SHP77 (cell line): ENCODE measurements at regions not wholly inside any gene's neighbourhood (a gene's known extent, or its start where the extent isn't known, plus 50 kb on each side); places are given as distances from the start of the nearest gene placed in this dataset.
"Not testable (repeated sequence)": the region's sequence is repeated elsewhere in the genome, so short reads cannot be mapped to it uniquely, and the experiment has no call there.

Experiments
- DNase-seq, 2 experiments: peaks; one replicate each; lab custom pipeline; 2025; lab: John Stamatoyannopoulos, UW

DNA sequence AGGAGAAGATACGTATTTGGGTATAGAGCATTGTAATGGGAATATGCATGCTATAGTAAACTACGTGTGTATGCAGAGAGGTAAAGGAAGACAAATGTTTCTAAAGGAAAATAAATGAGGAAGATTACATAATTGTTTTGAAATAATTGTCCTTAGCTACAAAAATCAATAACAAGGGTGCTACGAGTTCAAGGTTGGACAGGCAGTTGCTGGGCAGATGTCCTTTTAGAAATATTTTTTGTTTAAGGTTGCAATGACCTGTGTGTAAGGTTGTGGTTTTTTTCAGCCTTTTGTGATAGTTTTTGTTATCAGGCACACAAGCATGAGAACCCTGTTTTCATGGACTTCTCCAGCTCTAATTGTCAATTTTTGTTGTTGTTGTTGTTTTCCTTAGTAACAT is 1304.1 kb upstream of the CHAC2 start:
- DNase-seq = no peak

DNA sequence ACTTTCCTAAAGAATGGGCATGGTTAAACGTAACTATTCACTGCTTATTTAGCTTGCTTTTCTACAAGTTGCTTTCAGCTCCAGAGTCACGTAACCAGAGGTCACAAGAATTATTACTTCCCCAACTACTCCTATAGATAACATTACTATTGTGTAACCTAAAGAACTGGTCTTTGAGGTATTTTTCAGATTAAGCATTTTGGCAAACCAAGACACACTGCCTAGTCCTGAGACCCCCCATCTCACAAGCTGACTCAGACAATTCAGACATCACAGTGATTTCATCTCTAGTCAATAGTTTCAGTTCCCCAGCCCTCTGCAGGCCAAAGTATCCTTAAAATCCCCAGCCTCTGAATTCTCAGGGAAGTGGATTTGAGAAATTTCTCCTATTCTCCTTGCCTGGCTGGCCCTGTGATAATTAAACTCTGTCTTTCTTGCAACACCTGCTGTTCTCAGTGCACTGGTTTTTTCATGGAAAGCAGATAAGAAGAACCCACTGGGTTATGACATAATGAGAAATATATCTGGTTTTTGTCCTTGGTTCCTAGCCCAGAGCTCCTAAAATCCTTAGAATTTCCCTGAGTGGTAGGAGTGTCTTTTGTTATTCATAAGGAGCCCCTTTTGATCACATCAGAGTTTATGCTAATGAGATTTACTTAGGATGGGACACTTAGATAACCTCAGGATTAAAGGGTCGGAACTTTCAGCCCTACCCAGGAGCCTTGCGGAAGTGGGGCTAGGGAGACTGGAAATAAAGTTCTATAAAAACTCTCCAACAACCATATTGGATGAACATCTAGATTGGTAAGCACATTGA is 1310.8 kb upstream of the CHAC2 start:
- DNase-seq = no peak

DNA sequence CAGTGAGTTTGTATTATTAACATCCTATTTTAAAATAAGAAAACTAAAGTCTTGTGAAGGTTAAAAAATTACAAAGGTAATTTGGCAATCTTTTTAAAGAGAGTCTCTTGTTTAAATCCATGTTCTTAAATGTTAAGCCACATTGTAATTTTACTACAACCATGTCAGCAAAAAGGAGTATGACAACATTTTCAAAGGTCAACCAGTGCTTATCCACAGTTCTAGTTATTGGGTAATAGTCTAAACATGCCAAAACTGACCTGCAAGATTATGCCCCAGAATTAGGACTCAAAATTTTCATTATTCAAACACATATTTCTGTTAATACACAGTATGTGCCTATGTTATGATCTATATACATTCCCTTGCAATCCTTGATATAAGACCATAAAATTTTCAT is 1312.6 kb upstream of the CHAC2 start:
- no peak for DNase-seq

DNA sequence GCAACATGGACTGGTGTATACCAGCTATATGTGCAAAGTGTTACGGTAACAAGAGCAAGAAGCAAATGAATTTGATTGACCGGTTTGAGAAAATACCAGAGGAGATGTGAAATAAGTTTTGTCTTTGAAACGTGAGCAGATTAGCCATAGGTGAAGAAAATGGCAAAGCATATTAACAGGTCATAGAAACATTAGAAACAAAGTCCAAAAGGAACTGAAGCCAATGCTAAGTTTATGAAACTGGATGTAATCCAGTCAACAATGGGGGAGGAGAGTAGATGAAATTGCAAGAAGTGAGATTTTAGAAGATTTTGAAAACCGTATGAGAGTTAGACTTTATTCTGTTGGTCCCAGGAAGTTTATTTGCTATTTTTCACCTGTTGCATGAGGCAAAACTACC is 1315.4 kb upstream of the CHAC2 start:
- DNase-seq = no peak

DNA sequence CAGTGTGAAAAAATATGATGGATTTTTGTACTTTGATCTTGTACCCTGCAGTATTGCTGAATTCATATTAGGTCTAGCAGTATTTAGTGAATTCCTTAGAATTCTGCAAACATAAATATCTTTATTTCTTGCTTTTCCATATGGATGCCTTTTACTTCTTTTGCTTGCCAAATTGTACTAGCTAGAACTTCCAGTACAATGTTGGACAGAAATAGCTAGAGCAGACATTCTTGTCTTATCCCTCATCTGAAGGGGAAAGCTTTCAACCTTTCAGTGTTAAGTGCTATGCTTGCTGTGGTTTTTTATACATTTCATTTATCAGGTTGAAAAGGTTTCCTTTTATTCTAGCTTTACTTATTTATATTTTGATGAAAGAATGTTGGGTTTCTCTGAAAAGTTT is 1321.9 kb upstream of the CHAC2 start:
- no peak for DNase-seq

DNA sequence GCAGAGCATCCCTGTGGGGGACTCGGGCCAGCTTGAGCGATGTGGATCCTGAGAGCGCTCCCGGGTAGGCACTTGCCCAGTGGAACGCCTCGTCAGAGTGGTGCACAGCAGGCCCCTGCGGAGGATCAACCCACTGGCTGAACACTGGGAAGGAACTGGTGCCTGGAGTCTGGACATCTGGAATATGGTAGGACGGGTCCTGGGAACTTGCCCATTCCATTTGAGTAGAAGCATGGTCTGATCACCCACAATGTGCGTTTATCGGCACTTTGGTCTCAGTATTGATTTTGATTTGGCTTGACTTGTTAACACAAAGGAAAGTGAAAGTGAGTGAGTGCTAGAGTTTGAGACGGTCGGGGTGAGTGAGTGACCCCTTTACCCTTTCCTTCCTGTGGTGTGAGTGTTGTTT is 1336.2 kb upstream of the CHAC2 start:
- no peak for DNase-seq

DNA sequence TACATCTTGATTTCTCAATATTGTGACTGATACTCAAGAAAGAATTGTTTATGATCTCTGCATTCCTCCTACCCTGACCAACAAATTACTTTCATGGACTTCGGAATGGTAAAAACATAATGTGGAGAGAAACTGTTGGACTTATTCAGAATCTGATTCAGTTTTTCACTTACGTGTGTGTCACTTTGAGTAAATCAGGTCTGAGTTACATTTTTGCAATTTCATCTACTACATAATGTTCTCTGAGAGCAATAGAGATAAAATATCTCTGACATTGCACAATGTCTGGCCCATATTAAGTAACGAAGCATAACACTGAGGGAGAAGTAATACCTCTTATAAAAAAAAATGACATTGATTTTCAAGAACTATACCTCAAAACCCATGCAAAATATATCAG is 1337.9 kb upstream of the CHAC2 start:
- DNase-seq = no peak

DNA sequence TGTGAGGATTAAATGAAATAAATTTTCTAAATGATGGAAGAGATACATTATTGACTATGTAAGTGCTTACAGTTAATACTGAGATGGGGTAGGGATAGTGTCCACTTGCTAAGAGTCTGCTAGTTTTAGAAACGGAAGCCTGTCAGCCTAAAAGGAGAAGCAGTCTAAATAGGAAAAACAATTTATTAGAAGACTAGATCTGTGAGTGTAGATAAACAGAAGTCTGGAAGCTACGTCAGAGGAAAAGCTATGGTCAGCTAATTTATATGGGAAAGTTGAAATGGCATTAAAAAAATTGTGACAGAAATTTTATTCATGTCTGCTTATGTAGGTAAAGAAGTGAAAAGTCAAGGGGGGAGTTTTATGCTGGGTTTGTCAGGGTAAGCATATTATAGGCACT is 1338.4 kb upstream of the CHAC2 start:
- no peak for DNase-seq

DNA sequence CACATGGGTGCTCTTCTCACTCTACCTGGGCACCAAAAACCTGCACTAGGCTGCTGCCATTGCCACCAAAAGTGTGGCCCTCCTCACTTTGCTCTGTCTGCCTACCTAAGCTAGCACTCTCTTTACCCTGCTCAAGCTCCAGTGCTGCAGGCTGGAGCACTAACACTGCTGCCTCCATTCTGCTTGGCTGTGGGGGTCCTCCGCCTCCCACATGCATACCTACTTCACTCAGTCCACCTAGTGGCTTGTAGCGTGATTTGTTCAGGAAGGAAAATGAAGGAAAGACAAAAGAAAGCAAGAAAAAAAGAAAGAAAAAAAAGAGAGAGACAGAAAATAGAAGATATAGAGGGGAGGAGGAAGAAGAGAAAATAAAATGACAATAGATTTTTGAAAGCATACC is 1339.4 kb upstream of the CHAC2 start:
- DNase-seq = no peak

DNA sequence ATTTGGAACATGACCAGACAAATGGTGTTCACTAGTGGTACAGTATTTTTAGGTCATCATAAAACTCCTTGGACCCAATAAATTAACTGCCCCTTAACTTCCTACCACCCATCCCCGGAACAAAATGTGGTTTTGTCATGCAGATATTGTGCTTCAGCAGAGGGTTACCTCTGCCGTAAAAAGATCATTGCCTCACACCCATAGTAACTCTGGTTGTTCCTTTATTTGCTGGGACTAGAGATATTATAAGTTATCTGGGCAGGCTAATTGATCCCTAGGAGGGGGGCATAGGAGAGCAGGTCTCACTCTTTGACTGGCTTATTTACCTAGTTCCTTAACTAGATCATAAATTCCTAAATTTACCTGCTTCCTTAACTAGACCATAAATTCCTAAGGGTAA is 1343.9 kb upstream of the CHAC2 start:
- DNase-seq = no peak

DNA sequence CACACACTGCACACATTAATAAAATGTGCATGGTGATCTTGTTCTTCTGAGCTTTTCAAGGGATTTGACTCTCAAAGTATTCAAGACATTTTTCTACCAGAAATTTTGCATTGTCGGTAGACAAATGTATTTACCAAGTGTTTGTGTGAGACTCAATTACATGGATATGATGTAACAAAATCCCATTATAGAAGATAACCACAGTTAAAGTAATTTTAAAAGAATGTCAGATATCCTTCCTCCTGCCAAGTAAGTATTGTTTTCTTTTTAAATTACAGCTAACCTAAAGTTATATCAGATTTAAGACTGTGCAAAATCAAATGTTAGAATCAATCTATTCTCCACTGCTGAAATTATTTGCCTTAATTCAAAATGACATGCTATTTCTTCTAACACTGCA is 1344.5 kb upstream of the CHAC2 start:
- no peak for DNase-seq

DNA sequence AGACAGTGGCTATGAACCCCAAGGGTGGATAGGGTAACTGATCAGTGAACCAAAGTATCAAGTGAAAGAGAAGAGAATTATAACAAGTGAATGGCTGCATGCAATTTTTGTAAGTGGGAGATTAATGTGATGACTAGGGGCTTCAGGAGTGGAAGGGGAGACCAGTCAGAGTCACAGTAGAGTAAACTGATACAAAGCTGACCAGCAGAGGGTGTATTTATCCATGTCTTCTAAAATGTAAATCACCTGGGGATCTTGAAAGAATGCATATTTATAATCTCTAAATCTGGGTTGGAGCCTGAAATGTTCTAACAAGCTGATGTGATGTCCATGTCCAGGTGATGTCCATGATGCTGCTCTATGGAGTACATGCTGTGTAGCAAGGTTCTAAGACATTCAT is 1351.3 kb upstream of the CHAC2 start:
- no peak for DNase-seq

DNA sequence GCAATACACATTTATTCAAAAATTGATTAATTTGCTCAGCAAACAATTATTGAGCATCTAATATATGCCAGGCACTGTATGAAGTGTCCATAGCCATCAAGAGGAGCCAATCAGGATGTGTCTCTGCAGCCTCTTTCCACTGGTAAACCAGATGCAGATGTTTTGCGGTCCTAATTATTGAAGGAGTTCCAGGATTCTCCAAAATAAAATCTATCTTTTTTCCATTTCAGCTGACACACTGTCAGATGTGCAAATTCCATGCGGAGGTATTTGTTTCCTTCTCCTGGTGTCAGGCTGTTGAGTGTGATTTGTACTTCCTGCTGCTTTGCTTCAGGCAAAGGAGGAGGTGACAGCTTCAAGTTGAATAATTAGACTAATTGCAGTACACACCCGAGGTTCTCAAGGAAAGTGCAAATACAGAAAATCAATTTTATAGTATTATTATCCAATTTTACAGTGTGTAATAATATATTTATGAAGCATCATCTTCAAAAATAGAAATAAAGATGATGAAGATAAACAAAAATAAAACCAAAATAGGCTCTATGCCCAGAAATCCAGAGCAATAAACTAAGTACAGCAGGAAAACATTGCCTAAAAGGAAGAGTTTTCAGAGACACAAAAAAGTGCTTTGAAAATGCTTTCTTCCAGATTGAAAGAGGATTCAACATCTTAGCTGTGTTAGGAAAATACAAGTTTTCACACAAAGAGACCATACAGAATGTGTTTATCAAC is 1352.9 kb upstream of the CHAC2 start:
- no peak for DNase-seq

DNA sequence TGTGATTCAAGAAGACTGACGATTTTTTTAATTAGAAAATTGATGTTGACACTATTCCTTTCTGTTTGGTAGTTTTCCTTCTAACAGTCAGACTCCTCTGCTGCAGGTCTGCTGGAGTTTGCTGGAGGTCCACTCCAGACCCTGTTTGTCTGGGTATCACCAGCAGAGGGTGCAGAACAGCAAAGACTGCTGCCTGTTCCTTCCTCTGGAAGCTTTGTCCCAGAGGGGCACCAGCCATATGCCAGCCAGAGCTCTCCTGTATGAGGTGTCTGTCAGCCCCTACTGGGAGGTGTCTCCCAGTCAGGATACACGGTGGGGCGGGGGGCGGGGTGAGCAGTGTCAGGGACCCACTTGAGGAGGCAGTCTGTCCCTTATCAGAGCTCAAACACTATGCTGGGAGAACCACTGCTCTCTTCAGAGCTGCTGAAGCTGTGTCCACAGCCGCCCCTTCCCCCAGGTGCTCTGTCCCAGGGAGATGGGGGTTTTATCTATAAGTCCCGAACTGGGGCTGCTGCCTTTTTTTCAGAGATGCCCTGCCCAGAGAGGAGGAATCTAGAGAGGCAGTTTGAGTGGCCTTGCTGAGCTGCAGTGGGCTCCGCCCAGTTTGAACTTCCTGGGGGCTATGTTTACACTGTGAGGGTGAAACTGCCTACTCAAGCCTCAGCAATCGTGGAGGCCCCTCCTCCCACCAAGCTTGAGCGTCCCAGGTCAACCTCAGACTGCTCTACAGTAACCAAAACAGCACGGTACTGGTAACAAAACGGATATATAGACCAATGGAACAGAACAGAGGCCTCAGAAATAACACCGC is 1358.1 kb upstream of the CHAC2 start:
- not testable (repeated sequence) for DNase-seq

DNA sequence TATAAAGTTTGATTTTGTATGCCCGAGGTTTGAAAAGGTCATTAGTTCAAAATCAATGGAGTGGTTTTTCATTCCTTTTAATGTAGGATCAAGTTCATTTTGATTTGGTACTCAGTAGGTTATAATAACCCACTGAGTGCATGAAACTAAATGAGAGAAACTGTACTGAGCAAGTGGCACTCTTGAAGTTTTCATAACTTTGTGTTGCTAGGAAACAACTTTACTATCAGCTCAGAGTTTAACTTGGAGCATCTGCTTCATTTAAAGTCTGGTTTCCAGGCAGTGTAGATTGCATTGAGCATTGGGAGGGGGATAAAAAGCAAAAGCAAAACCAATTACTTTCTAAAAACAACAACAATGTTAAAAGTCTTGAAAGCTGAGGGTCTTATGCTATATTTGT is 1361.6 kb upstream of the CHAC2 start:
- DNase-seq = no peak

DNA sequence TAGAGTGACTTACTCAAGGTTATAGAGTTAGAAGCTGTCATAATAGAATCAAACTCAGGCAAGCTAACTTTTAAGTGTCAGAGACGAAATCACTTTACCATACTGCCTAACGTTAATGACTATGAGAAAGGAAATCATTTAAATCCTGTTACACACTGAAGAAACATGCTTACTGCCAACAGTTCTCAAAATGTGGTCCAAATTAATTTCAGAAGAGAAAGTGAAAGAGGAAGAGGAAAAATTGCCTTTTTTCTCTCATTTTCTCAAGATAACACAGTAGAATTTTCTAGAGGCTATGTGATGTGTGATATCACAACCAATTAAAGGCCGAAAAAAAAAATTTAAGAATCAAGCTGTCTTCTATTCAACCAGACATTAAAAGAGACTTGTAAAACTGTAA is 1362.7 kb upstream of the CHAC2 start:
- DNase-seq = no peak

DNA sequence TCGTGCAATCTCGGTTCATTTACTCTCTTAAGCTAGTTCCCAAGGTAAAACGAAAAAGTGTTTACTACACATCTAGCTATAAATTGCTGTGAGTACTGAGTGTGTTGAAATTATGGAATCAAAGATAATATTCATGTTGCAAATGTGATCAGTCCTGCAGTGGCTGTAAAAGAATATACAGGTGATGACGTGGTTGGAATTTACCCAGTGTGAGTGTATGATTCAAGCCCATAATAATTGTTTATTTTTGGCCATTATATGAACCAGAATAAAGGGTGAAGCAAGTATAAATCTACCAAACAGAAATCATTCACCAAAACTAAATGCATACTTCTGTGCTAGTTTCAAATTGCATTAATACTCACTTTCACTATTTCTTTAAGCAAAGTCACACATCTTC is 1363.6 kb upstream of the CHAC2 start:
- DNase-seq = no peak

DNA sequence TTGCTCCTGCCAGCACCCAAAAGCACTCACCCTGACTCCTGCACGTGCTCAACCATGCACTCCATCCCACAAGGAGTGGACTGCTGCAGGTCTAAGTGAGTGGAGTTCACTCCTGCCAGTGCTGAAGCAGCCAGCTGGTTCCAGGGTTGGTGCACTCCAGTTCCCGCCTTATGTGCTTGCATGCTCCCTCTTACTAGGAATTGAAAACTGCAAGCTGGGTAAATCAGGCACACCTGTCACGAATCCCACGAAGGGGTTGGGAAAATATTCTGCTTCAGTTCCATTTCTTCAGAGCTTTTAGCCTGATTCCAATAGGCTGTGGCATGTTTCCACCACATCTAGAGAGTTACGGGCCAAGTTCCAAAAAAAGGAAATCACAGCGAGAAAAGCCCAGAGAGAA is 1365.5 kb upstream of the CHAC2 start:
- no peak for DNase-seq

DNA sequence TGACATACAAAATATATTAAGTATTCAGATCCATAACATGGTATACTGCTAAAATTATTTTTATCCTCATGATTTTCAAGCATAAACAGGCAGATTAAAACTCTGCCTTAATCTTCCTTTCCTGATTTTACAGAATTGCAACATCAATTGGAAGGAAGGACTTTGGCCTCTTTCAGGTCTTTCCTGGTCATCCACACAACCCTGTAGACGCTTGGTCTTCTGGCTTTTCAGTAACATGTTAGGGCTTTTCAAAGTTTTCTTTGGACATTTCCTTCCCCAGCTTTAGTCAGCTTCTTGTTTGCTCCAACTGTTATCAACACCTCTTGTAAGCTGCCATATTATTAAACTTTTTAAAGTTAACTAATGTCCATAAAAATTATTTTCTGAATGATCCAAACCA is 1364.9 kb upstream of the NRXN1 start:
- DNase-seq = no peak

DNA sequence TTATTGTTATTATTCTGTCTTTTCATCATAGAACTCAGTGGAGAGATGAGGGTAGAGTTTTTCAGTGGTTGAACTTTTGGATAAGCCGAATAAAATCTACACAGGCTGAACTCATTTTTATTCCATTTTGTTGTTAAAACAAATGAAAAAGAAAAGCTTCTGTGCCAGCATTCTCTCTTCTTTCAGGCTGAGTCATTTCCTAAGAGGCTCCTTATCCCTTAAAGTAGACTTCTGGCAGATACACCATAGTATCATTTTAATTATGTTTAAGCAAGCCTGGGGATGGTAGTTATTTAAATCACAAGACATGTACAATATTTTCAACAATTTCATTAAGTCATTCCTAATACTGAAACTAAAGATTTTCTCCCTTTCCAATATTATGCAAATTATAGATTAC is 1364.0 kb upstream of the NRXN1 start:
- no peak for DNase-seq

DNA sequence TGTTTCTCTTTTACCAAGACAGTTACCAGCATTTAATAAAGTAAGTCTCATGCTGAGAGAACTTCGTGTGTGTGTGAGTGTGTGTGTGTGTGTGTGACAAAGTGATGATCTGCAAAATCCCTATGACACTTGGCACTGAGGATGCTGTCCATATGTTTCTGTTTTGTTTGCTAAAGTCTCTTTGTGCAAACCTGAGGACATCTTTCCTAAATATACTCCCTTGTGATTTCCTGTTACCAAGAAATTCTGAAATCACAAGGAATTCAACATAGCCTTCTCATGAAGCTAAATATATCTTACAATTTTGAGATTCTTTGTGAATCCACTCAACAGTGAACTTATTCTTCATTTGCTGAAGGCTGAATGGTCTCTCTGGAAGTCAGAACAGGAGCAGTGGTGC is 1359.7 kb upstream of the NRXN1 start:
- DNase-seq = no peak

DNA sequence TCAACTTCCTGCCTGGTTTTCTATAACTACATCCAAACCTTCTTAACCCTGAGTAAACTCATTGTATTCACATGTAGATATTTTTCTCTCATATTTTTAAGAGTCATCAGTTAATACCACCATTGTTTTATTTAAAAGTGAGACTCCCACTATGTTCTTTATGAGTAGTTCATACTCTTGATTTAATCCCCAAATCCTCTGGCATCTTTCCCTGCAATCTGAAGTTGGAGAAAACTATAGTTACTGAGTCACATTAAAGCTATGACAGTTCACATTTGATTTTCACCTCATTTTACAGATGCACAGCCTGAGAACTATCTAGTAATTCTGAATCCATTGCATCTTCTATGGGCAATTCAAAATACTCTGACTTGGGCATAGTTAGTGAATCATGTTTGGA is 1358.7 kb upstream of the NRXN1 start:
- no peak for DNase-seq
